ENCODE measurements at regions not wholly inside any gene's neighbourhood (a gene's known extent, or its start where the extent isn't known, plus 50 kb on each side); places are given as distances from the start of the nearest gene placed in this dataset.

- Mint-ChIP-seq H3K4me1 (ENCODE audit: low read depth, unreplicated experiment) (peaks cover 20% of the 10 kb centered on the region), H3K36me3 (ENCODE audit: unreplicated experiment) (no peaks in the 10 kb centered on the region), H3K27ac (ENCODE audit: unreplicated experiment) (no peak overlapping the region), H3K27me3 (ENCODE audit: unreplicated experiment) (peaks cover 4% of the 10 kb centered on the region), H3K4me3 (ENCODE audit: unreplicated experiment) (no peak overlapping the region), H3K9me3 (ENCODE audit: unreplicated experiment) (peaks cover 3% of the 10 kb centered on the region)
- TF ChIP-seq CTCF (IDR thresholded peaks at IDR 0.05; ENCODE audit: partially characterized antibody, unreplicated experiment) = no peak
- DNase-seq = no peak
Measured at GRCh38 chr2:8191427-8191826, 490.4 kb upstream of the ID2 start.

- no peak for DNase-seq
- peak overlapping the region; percentile 74 for H3K27ac Mint-ChIP-seq (ENCODE audit: unreplicated experiment)
- no peak overlapping the region for H3K4me3 Mint-ChIP-seq (ENCODE audit: unreplicated experiment)
- peaks cover 20% of the 10 kb centered on the region for H3K4me1 Mint-ChIP-seq (ENCODE audit: low read depth, unreplicated experiment)
- H3K9me3 Mint-ChIP-seq (ENCODE audit: unreplicated experiment) = peaks cover 3% of the 10 kb centered on the region
- peaks cover 4% of the 10 kb centered on the region for H3K27me3 Mint-ChIP-seq (ENCODE audit: unreplicated experiment)
- H3K36me3 Mint-ChIP-seq (ENCODE audit: unreplicated experiment) = no peaks in the 10 kb centered on the region
- no peak for TF ChIP-seq CTCF (IDR thresholded peaks at IDR 0.05; ENCODE audit: partially characterized antibody, unreplicated experiment)
Measured at GRCh38 chr2:8193146-8193545, 488.7 kb upstream of the ID2 start.

GRCh38 chr2:8193686-8194615, 487.9 kb upstream of the ID2 start:
- Mint-ChIP-seq H3K27ac (ENCODE audit: unreplicated experiment) (peak overlapping the region; percentile 74), H3K4me1 (ENCODE audit: low read depth, unreplicated experiment) (peaks cover 20% of the 10 kb centered on the region), H3K9me3 (ENCODE audit: unreplicated experiment) (peaks cover 3% of the 10 kb centered on the region), H3K4me3 (ENCODE audit: unreplicated experiment) (peak overlapping the region; percentile 17), H3K27me3 (ENCODE audit: unreplicated experiment) (peaks cover 4% of the 10 kb centered on the region), H3K36me3 (ENCODE audit: unreplicated experiment) (no peaks in the 10 kb centered on the region)
- no peak for TF ChIP-seq CTCF (IDR thresholded peaks at IDR 0.05; ENCODE audit: partially characterized antibody, unreplicated experiment)
- DNase-seq = peak; percentile 72

GRCh38 chr2:8195784-8196183, 486.1 kb upstream of the ID2 start:
- TF ChIP-seq CTCF (IDR thresholded peaks at IDR 0.05; ENCODE audit: partially characterized antibody, unreplicated experiment) = no peak
- Mint-ChIP-seq H3K36me3 (ENCODE audit: unreplicated experiment) (no peaks in the 10 kb centered on the region), H3K27ac (ENCODE audit: unreplicated experiment) (no peak overlapping the region), H3K27me3 (ENCODE audit: unreplicated experiment) (peaks cover 4% of the 10 kb centered on the region), H3K4me1 (ENCODE audit: low read depth, unreplicated experiment) (peaks cover 20% of the 10 kb centered on the region), H3K9me3 (ENCODE audit: unreplicated experiment) (peaks cover 3% of the 10 kb centered on the region), H3K4me3 (ENCODE audit: unreplicated experiment) (no peak overlapping the region)
- no peak for DNase-seq

- Mint-ChIP-seq H3K27me3 (ENCODE audit: unreplicated experiment) (peaks cover 4% of the 10 kb centered on the region), H3K4me3 (ENCODE audit: unreplicated experiment) (no peak overlapping the region), H3K36me3 (ENCODE audit: unreplicated experiment) (no peaks in the 10 kb centered on the region), H3K9me3 (ENCODE audit: unreplicated experiment) (peaks cover 3% of the 10 kb centered on the region), H3K4me1 (ENCODE audit: low read depth, unreplicated experiment) (peaks cover 20% of the 10 kb centered on the region), H3K27ac (ENCODE audit: unreplicated experiment) (no peak overlapping the region)
- no peak for DNase-seq
- TF ChIP-seq CTCF (IDR thresholded peaks at IDR 0.05; ENCODE audit: partially characterized antibody, unreplicated experiment) = no peak
Measured at GRCh38 chr2:8196316-8196715, 485.5 kb upstream of the ID2 start.
